ENCODE measurements at regions not wholly inside any gene's neighbourhood (a gene's known extent, or its start where the extent isn't known, plus 50 kb on each side); places are given as distances from the start of the nearest gene placed in this dataset.

- DNase-seq (ENCODE audit: low read depth), result no peak
These were observed 535.6 kb downstream of the QKI start for GRCh38 chr6:163950159-163950558.

DNA sequence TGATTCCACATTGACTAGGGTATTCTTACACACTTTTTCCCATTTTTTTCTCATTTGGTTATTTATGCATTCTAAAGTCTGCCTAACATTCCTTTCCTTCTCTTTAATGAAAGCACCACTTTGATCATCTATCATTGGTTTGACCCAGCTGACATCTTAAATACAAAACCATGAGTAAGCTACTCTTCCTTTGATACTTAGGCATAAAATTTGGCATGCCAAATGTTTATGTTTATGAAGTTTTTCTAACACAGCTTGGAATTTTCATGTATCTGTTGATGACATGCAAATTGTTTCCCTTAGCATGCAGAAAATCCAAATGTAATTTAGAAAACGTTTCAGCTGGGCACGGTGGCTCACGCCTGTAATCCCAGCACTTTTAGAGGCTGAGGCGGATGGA, 534.9 kb downstream of the QKI start:
- no peak for DNase-seq (ENCODE audit: low read depth)

- no peak for DNase-seq (ENCODE audit: low read depth)
These were observed 533.7 kb downstream of the QKI start for GRCh38 chr6:163948250-163948649.

GRCh38 chr6:163947276-163947675, 532.8 kb downstream of the QKI start:
- no peak for DNase-seq (ENCODE audit: low read depth)

DNA sequence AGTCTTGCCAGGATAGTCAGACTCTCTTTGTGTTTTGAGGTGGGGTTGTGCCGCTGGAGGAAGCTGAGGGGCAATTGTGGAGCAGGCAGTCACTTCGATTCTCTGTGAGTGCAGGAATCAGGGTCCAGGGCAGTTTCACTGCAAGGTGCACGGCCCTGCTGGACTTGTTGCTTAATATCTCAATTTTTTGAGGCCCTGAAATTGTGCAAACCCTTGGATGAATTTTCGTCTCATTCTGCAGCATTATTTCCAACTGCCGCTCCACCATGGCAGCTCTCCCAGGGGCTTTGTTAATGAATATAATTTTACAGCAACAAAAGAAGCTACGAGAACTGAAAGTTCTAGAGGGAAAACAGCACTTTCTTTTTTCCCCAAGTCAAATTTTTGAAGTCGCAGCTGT, 531.9 kb downstream of the QKI start:
- no peak for DNase-seq (ENCODE audit: low read depth)

DNA sequence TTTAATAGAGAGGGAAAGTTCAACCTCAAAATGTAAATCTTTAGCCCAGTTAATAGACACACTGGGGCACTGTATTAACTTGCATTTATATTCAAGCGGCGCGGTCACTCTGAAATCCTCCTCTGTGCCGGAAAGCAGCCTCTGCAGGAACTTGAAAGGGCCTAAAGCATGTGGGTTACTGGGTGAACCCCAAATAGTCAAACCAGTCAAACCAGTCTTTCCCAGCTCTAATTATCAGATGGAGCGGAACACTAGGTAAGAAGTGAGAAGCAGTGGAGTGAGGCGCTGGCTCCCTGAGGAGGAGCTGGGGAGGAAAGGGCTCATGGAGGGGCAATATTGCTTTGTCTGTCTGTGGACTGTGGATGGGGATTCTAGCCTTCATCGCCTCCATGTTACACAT, 531.3 kb downstream of the QKI start:
- no peak for DNase-seq (ENCODE audit: low read depth)

GRCh38 chr6:163944897-163945296, 530.4 kb downstream of the QKI start:
- DNase-seq (ENCODE audit: low read depth), result no peak

DNA sequence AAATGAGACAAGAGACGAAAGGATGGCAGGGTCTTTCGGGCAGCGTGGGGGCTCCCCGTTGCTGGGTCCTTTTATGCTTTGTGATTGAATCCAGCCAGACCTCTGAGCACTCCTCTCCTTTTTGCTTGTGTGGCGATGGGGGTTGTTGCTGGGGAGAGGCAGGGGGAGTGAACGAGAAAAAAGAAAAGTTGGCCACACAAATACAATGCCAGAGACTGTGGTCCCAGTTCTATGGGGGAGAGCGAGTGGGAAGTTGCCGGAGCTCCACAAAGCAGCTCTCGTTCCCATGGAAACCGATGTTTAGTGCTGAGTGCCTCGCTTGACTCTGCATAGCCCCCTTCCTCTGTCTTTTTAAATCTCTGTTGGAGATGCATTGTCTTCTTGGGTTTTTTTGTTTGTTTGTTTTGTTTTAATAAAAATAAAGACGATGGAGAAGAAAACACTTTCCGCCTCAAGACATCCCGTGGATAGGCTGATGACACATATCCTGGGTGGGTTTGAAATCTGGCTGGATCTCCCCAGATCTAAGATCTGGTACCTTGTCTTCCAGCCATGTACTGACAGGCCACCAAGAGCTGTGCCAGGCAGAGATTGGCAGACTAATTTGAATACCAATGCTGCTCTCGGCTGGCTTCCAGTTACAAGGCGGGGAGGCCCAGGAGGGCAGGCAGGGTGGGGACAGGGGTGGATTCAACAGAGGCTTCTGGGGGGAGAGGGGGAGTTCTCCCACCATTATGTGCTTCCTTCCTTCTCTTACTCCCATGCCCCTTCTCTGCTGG, 529.3 kb downstream of the QKI start:
- no peak for DNase-seq (ENCODE audit: low read depth)

DNA sequence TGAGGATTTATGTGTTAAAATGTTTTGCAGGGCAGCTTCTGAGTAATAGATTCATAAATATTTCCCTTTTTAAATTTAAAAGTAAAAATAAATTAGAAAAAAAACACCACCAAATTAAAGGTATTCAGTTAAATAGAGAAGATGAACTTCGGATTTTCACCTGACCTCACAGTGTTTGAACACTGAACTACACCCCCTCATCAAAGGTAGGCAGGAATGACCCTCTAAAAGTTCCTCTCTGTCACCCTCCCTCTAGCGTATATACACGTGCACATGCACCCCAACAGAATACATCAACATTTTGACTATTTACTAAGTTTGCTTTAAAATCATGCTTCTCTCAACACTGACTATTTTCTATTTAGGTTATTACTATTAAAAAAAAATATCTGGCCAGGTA, 528.3 kb downstream of the QKI start:
- no peak for DNase-seq (ENCODE audit: low read depth)

DNA sequence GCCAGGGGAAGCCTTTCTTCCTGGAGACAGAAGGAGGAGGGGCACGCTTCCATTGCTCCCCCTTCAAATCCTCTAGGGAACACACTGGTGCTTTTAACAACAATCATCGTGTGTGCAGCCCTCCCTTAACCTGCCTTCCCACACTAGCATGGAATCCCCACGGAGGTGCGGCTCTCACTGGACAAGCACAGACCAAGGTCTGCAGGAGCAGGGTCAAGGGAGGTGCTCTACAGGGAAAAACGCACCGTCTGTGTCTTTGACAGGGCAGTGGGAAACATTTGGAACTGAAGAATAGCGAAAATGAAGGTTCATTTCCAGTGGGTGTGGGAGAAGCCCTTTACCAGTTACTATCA, 527.1 kb downstream of the QKI start:
- no peak for DNase-seq (ENCODE audit: low read depth)

- no peak for DNase-seq (ENCODE audit: low read depth)
These were observed 526.4 kb downstream of the QKI start for GRCh38 chr6:163940705-163941623.

DNA sequence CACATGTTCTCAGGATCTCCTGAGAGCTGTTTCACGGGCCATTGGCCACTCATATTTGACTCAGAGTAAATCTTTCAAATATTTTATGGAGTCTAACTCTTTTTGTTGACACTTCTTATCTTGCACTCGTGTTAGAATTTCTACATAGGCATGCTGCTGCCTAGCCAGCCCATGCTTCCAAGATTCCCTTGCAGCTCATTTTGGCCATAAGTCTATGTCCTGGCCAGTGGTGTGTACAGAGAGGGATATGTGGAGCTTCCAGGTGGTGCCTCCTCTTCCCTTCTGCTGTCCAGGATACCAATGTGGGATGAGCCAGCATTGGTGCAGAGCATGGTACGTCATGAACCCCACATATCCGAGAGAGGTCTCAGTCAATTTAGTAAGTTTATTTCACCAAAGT, 522.6 kb downstream of the QKI start:
- DNase-seq (ENCODE audit: low read depth), result no peak

DNA sequence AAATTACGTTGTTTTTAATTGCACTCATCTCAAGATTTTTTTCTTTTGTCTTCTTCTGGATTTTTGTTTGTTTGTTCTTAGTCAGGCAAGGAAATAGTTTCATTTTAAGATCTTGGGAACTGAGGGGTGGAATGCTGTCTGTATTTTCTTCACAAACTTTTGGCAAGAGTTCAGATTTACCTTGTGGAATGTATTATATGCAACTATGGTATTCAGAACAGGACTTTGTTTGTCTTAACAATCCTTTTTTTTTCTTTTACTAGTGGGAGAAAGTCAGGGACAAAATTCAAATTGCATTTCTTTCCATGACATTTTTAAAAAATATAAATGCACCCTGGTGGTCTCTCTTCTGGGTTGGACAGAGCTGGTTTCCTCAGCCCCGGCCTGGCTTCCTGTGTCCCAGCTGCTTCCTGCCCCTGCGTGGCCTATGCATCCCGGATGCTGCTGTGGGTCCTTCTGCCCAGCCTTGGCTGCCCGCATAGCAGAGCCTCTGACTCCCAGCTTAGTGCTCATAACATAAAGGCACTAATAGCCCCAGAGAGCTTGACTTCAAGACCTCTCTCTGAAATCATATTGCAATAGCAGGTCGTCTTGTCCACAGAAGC, 520.7 kb downstream of the QKI start:
- DNase-seq (ENCODE audit: low read depth), result no peak

GRCh38 chr6:163930012-163930411, 515.5 kb downstream of the QKI start:
- no peak for DNase-seq (ENCODE audit: low read depth)

DNA sequence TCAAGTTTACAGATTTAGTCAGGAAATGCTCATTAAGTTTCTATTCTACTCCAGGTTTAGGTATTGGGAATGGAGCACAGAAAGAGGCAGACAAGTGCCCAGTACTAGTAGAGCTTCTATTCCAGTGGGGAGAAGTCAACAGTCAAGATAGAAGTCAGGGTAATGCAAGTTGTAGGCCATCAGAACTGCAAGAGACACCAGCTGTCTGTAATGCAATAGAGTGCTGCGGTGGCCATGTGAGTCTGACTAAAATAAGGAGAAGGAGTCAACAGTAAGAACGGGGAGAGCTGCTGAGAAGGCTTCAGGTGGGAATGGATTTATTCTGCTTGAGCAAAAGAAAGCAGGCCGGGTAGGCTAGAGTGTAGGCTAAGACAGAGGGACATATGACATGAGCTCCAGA, 515.0 kb downstream of the QKI start:
- DNase-seq (ENCODE audit: low read depth), result no peak

DNA sequence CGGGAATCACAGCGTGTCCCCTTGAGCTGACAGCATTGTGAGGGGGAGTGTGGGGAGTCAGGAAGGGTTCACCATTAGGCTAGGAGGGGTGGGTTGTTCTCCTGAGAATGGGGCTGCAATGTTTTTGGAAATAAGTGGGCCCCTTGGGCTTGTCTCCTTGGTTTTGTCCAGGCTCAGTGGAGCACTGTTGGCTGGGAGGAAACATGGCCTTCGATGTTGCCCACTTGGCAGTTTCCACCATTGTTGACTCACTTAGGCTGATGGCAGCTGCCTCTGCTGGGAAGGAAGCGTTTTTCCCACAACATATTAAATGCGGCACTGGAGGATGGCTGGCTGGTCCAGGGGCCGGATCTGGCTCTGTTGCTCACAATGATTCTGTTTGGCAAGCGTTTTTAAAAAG, 512.1 kb downstream of the QKI start:
- DNase-seq (ENCODE audit: low read depth), result no peak

GRCh38 chr6:163925839-163926238, 511.3 kb downstream of the QKI start:
- no peak for DNase-seq (ENCODE audit: low read depth)

DNA sequence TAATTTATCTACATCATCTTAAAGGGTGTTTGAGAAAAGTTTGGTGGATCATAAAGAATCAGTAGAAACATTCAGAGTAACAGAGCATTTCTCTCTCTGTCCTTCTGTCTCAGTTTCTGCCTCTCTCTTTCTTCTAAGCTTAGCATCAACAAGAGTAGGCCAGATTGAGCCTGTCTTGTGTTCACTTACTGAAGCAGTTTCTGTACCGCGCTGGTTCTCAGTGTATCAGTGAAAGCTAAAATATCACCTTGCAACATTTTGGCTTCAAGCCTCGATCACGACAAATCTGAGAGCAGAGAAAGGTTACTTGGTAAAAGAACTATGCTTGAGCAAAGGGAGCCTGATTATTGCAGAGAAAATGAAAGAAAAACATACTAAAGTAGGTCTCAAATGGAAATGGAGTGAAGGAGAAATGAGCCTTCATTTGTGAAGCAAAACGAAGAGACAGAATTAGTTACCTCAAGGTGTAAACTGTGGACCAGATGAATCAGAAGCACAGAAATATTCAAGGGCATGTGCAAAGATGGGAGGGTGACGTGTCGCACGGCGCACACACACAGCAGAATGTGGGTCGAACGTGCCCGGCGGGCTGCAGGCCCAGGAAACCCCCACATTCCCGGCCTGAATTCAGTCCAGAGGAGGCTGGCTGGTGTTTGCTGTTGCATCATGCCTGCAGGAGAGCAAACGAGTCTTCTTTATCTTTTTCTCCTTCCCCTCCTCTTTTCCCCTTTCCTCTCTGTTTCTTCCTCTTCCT, 509.3 kb downstream of the QKI start:
- DNase-seq (ENCODE audit: low read depth), result no peak

GRCh38 chr6:163922562-163922961, 508.0 kb downstream of the QKI start:
- DNase-seq (ENCODE audit: low read depth), result no peak

DNA sequence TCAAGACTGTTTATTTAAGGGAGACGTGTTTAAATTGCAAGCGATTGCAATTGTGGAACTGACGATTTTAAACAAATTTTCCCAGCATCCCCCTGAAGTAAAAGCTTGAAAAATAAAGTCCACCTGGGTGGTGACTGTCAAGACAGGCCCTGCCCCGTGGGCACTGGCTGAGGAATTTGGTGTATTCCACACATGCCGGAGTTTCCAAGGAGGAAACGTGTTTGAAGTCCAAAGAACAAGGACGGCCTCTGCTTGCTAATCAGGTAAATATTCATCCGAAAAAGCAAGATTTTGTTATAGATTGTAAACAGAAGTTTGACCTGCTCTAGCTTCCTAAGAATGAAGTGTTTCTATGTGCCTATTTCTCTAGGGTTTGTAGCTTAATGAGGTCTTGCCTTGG, 505.1 kb downstream of the QKI start:
- no peak for DNase-seq (ENCODE audit: low read depth)

DNA sequence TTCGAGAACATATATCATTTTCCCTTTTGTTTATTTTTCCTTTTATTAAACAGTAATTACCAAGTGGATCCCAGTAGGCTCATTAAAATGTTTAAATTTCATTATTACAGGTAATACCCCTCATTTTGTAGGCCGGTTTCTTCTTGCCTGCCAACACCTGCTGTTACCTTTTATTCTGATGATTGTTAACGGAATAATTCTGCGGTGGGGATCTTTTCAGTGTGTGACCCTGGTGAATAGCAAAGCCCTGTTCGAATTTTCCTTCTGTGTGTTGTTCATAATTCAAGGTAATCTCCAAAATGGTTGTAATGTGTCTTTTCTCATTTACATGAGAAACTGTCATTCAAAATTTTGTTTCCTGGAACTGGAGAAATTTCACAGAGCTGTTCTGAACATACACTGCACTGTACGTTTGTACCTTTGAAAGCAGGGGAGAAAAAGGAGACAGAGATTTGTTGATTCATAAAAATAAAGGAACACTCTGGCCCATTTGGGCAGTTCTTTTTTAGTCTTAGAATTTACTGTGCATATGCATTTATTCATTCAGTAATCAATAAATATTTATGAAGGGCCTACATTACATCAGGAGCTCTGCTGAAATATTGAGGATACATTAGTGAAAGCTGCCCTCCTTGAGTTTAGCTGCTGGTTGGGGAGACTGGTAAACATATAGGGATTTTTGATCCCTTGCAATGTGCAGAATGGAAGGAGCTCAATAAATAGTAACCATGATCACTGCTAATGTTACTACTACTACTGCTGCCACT, 502.0 kb downstream of the QKI start:
- DNase-seq (ENCODE audit: low read depth), result no peak

DNA sequence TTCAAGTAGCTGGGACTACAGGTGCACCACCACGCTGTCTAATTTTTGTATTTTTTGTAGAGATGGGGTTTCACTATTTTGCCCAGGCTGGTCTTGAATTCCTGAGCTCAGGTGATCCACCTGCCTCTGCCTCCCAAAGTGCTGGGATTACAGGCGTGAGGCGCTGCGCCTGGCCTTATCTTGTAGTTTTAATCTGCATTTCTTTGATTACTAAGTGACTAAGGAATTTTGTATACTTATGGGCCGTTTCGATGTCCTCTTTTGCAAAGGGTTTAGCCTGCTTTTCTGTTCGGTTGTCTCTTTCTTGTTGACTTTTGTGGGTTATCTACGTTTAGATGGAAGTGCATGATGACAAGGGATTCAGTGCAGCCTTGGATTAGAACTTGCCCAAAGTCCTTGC, 500.6 kb downstream of the QKI start:
- no peak for DNase-seq (ENCODE audit: low read depth)

Measured in activated T-helper 9 cell treated with anti-CD3 and anti-CD28 coated beads, Interleukin-2, amount 50 U/mL, for 16 hours (primary cell).